Panc1 (cell line): ENCODE measurements at regions not wholly inside any gene's neighbourhood (a gene's known extent, or its start where the extent isn't known, plus 50 kb on each side); places are given as distances from the start of the nearest gene placed in this dataset.

Source experiments
- ATAC-seq: fragments of 200-7000 bp; cut with Tn5 transposase; 2 replicates; pipeline ENCODE4 v1.9.1; 2020; ENCODE audit warnings: mild to moderate bottlenecking, moderate library complexity
- BruUV-seq: library from RNA; stranded (reverse); fragments of 400-500 nt; replicated peaks from 2 replicates; lab custom pipeline; 2021; lab: Mats Ljungman, UMichigan
- CTCF ChIA-PET: fragments of 300-600 bp; sonication (Branson Sonifier 250); formaldehyde crosslinking; loops from one replicate; lab custom pipeline; 2022; ENCODE audit warnings: antibody characterized with exemption; lab: Charles Lee
- POLR2A ChIA-PET: fragments of 300-600 bp; sonication (Branson Sonifier 250); formaldehyde crosslinking; loops from one replicate; lab custom pipeline; 2022; ENCODE audit warnings: antibody characterized with exemption; lab: Charles Lee
- DNase-seq: peaks from one replicate; pipeline ENCODE4 v3.0.0-alpha.2; 2010; ENCODE audit warnings: low read depth, low spot score
- H3K27ac ChIP-seq: 2 replicates; pipeline ENCODE4 v1.5.1; 2011; ENCODE audit warnings: mild to moderate bottlenecking, low read length, inconsistent platforms
- H3K27me3 ChIP-seq: fragments of 200-500 bp; sonication (Bioruptor generic); 2 replicates; pipeline ENCODE4 v1.6.0; 2014; ENCODE audit warnings: low read length, inconsistent platforms; ENCODE audit not compliant: control insufficient read depth, insufficient read depth
- H3K36me3 ChIP-seq: fragments of 200-500 bp; sonication (Bioruptor generic); 2 replicates; pipeline ENCODE4 v1.5.1; 2014; ENCODE audit warnings: inconsistent platforms, mild to moderate bottlenecking, low read length, moderate library complexity; ENCODE audit not compliant: control insufficient read depth, insufficient read depth
- H3K4me1 ChIP-seq: 2 replicates; pipeline ENCODE4 v1.5.1; 2011; ENCODE audit warnings: inconsistent platforms, mild to moderate bottlenecking, low read length, moderate library complexity; ENCODE audit not compliant: control insufficient read depth, insufficient read depth
- H3K4me3 ChIP-seq, 2 experiments: 2 replicates each; pipeline ENCODE4 v1.5.1; 2011 to 2012; ENCODE audit warnings: low read depth in 2 of 2, low read length in 2 of 2, mild to moderate bottlenecking in 2 of 2, inconsistent platforms in 1 of 2, moderate library complexity in 1 of 2
- H3K9me3 ChIP-seq: fragments of 200-500 bp; sonication (Bioruptor generic); 2 replicates; pipeline ENCODE4 v1.5.1; 2014; ENCODE audit warnings: low read depth, mild to moderate bottlenecking, inconsistent platforms, low read length, moderate library complexity; ENCODE audit not compliant: control insufficient read depth, insufficient read depth
- POLR2AphosphoS5 ChIP-seq: IDR thresholded peaks from 2 replicates; pipeline ENCODE4 v1.6.1; 2012; ENCODE audit warnings: mild to moderate bottlenecking, low read depth, low read length, moderate library complexity
- SIN3A ChIP-seq: IDR thresholded peaks from 2 replicates; pipeline ENCODE4 v1.6.1; 2012; ENCODE audit warnings: low read depth, mild to moderate bottlenecking, low read length, moderate library complexity, borderline replicate concordance; ENCODE audit not compliant: insufficient read depth
- TCF7L2 ChIP-seq: IDR thresholded peaks from 2 replicates; pipeline ENCODE4 v1.6.1; 2011; ENCODE audit warnings: mild to moderate bottlenecking, low read depth, low read length, inconsistent platforms
- in situ Hi-C: cut with HindIII; loops from 2 replicates; pipeline ENCODE4 v1.10.0; 2016; ENCODE audit warnings: low sequenced_read_pairs, low pct_unique_long_range_greater_than_20kb
- intact Hi-C: fragments of 100-400 bp; cut with micrococcal nuclease; formaldehyde crosslinking; loops from one replicate; pipeline ENCODE4 v1.10.0; 2022; ENCODE audit not compliant: unreplicated experiment
- TF ChIP-seq, protein P1 (sequence below), 2 experiments: IDR thresholded peaks; 2 replicates each; pipeline ENCODE4 v1.6.1; 2011 to 2012; ENCODE audit warnings: low read depth in 2 of 2, control low read depth in 1 of 2, low read length in 1 of 2, mild to moderate bottlenecking in 1 of 2, moderate library complexity in 1 of 2; ENCODE audit not compliant: insufficient read depth in 1 of 2
- TF ChIP-seq, protein P2 (sequence below): fragments of 450-650 bp; IDR thresholded peaks from 2 replicates; pipeline ENCODE4 v1.5.1; 2017; ENCODE audit warnings: mild to moderate bottlenecking

DNA sequence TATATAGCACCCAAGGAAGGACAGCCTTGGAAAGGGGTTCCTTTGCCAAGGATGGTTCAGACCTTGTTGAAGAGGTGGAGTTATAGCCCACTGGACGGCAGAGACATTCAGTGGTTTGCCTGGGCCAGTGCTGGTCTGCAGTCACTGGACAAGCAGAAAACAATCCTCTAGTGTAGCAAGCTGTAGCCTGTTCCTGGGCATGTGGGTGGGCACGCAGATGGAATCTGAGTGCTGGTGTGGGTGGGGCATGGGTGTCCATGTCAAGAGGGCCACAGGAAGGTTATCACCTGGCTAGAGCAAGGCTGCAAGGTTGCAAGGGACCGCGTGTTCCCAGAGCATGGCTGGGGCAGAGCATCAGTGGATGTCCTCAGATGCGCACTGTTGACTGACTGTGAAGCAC is 244.7 kb downstream of the PTPRU start:
- in situ Hi-C loops, result no loop called here
- Histone ChIP-seq H3K27me3 (0 out of 2 replicates have a peak, but pooled peaks cover 4% of the 10 kb centered on the region), H3K9me3 (no peaks in the 10 kb centered on the region), H3K36me3 (no peaks in the 10 kb centered on the region), H3K4me3 (no peak overlapping the region), H3K27ac (no peak overlapping the region), H3K4me1 (no peaks in the 10 kb centered on the region)
- DNase-seq (no peak), ATAC-seq (no peak)
- ChIA-PET CTCF (no interaction called here), POLR2A (no interaction called here)
- TF ChIP-seq SIN3A, result no peak
- TF ChIP-seq POLR2AphosphoS5, result no peak
- TF ChIP-seq TCF7L2, result no peak
- TF ChIP-seq, protein P1, sequence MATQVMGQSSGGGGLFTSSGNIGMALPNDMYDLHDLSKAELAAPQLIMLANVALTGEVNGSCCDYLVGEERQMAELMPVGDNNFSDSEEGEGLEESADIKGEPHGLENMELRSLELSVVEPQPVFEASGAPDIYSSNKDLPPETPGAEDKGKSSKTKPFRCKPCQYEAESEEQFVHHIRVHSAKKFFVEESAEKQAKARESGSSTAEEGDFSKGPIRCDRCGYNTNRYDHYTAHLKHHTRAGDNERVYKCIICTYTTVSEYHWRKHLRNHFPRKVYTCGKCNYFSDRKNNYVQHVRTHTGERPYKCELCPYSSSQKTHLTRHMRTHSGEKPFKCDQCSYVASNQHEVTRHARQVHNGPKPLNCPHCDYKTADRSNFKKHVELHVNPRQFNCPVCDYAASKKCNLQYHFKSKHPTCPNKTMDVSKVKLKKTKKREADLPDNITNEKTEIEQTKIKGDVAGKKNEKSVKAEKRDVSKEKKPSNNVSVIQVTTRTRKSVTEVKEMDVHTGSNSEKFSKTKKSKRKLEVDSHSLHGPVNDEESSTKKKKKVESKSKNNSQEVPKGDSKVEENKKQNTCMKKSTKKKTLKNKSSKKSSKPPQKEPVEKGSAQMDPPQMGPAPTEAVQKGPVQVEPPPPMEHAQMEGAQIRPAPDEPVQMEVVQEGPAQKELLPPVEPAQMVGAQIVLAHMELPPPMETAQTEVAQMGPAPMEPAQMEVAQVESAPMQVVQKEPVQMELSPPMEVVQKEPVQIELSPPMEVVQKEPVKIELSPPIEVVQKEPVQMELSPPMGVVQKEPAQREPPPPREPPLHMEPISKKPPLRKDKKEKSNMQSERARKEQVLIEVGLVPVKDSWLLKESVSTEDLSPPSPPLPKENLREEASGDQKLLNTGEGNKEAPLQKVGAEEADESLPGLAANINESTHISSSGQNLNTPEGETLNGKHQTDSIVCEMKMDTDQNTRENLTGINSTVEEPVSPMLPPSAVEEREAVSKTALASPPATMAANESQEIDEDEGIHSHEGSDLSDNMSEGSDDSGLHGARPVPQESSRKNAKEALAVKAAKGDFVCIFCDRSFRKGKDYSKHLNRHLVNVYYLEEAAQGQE (IDR thresholded peaks at IDR 0.05; ENCODE audit: insufficient read depth in 1 of 2, low read depth in 2 of 2, low read length in 1 of 2), result no peak
- TF ChIP-seq, protein P2, sequence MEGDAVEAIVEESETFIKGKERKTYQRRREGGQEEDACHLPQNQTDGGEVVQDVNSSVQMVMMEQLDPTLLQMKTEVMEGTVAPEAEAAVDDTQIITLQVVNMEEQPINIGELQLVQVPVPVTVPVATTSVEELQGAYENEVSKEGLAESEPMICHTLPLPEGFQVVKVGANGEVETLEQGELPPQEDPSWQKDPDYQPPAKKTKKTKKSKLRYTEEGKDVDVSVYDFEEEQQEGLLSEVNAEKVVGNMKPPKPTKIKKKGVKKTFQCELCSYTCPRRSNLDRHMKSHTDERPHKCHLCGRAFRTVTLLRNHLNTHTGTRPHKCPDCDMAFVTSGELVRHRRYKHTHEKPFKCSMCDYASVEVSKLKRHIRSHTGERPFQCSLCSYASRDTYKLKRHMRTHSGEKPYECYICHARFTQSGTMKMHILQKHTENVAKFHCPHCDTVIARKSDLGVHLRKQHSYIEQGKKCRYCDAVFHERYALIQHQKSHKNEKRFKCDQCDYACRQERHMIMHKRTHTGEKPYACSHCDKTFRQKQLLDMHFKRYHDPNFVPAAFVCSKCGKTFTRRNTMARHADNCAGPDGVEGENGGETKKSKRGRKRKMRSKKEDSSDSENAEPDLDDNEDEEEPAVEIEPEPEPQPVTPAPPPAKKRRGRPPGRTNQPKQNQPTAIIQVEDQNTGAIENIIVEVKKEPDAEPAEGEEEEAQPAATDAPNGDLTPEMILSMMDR, result no peak
- no TSS peak for BruUV-seq
- intact Hi-C loops, result no loop called here

DNA sequence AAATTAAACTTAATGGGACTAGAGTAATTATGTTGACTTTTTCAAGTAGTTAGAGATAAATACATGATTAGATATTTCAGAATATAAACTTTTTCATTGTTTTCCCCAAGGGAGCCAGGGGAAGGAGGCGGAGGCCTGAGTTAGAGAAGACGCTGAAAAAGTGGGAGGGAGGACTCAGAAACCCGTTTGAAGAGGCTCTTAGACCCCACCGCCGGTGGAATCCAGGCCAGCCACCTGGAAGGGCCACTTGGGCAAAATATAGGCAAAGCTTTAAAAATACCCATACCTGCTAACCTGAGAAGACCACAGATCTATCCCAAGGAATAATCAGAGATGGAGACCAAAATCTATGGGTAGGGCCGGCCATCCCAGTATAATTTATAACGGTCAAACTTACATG is 242.6 kb downstream of the PTPRU start:
- intact Hi-C loops (no loop called here), in situ Hi-C loops (no loop called here)
- Histone ChIP-seq H3K27ac (no peak overlapping the region), H3K9me3 (no peaks in the 10 kb centered on the region), H3K4me3 (no peak overlapping the region), H3K27me3 (peaks cover 4% of the 10 kb centered on the region; the same call in 1 of the 2 replicates), H3K4me1 (no peaks in the 10 kb centered on the region), H3K36me3 (no peaks in the 10 kb centered on the region)
- DNase-seq, result no peak
- ATAC-seq, result no peak
- CTCF ChIA-PET, result no interaction called here
- BruUV-seq, result no TSS peak
- POLR2A ChIA-PET, result no interaction called here
- no peak for TF ChIP-seq POLR2AphosphoS5
- no peak for TF ChIP-seq SIN3A
- TF ChIP-seq, protein P1 (IDR thresholded peaks at IDR 0.05; ENCODE audit: insufficient read depth in 1 of 2, low read depth in 2 of 2, low read length in 1 of 2), result no peak
- TF ChIP-seq, protein P2, result no peak
- TF ChIP-seq TCF7L2, result no peak
